K562 (cell line): ENCODE measurements at regions not wholly inside any gene's neighbourhood (a gene's known extent, or its start where the extent isn't known, plus 50 kb on each side); places are given as distances from the start of the nearest gene placed in this dataset.

Experiments used
- ATAC-seq: fragments of 200-7000 bp; cut with Tn5 transposase; 3 replicates; pipeline ENCODE4 v1.9.1; 2020; ENCODE audit warnings: moderate library complexity
- BruUV-seq: library from RNA; stranded (reverse); fragments of 400-500 nt; replicated peaks from 2 replicates; lab custom pipeline; 2021; lab: Mats Ljungman, UMichigan
- CTCF ChIA-PET: fragments of 300-600 bp; formaldehyde crosslinking; extraction: SDS; loops from one replicate; lab custom pipeline; 2021; ENCODE audit warnings: low intra/inter-chr PET ratio; lab: Yijun Ruan, JAX
- POLR2A ChIA-PET: fragments of 300-600, 350-650 bp; sonication (Branson Sonifier 250); formaldehyde crosslinking; extraction: SDS; loops from one replicate; lab custom pipeline; 2021; ENCODE audit warnings: antibody characterized with exemption, inconsistent platforms; lab: Yijun Ruan, JAX
- DNase-seq, 4 experiments: peaks; one replicate each; pipeline versions ENCODE4 v3.0.0 to v3.0.0-alpha.2; 2011 to 2018; ENCODE audit warnings: low spot score in 3 of 4, mixed read lengths in 3 of 4; ENCODE audit errors: extremely low read depth in 1 of 4
- FAIRE-seq: peaks from 2 replicates; lab custom pipeline; 2011; peaks lifted over from hg19 to GRCh38; lab: Jason Lieb, UNC
- H2AFZ ChIP-seq: 2 replicates; pipeline ENCODE4 v1.6.0; 2011; ENCODE audit warnings: low read depth, low read length, control low read depth, inconsistent platforms
- H3K27ac ChIP-seq: fragments of 200-600 bp; 3 replicates; pipeline ENCODE4 v1.8.0; 2011; ENCODE audit warnings: low read depth, mild to moderate bottlenecking, control low read depth, inconsistent platforms, low read length, moderate library complexity, mixed read lengths; ENCODE audit errors: extremely low read depth
- H3K27me3 ChIP-seq, 2 experiments: fragments of 300-600 bp in 1 of 2; 2 replicates in 1 of 2; 3 replicates in 1 of 2; pipeline versions ENCODE4 v1.6.0 to v1.8.0; 2011; ENCODE audit warnings: inconsistent platforms in 2 of 2, low read length in 2 of 2, mild to moderate bottlenecking in 1 of 2, mixed read lengths in 1 of 2, moderate library complexity in 1 of 2; ENCODE audit not compliant: control insufficient read depth in 2 of 2, insufficient read depth in 2 of 2
- H3K36me3 ChIP-seq: fragments of 300-600 bp; 3 replicates; pipeline ENCODE4 v1.8.0; 2011; ENCODE audit warnings: mild to moderate bottlenecking, low read length, inconsistent platforms; ENCODE audit not compliant: control insufficient read depth, insufficient read depth
- H3K4me1 ChIP-seq, 2 experiments: fragments of 200-600 bp in 1 of 2; replicated peaks in 1 of 2; 2 replicates in 1 of 2; 3 replicates in 1 of 2; pipeline versions ENCODE4 v1.5.1 to v1.8.0; 2011; ENCODE audit warnings: inconsistent platforms in 2 of 2, low read length in 2 of 2, mild to moderate bottlenecking in 1 of 2, mixed read lengths in 1 of 2, moderate library complexity in 1 of 2; ENCODE audit not compliant: control insufficient read depth in 2 of 2, insufficient read depth in 2 of 2
- H3K4me2 ChIP-seq: 2 replicates; pipeline ENCODE4 v1.6.1; 2011; ENCODE audit warnings: low read length, control low read depth, inconsistent platforms, mixed read lengths; ENCODE audit not compliant: insufficient read depth
- H3K4me3 ChIP-seq: fragments of 200-600 bp; sonication (generic), shearing (Covaris generic); 2 replicates; pipeline ENCODE4 v1.5.1; 2016; ENCODE audit warnings: control low read depth, inconsistent platforms
- H3K79me2 ChIP-seq: fragments of 200-600 bp; 3 replicates; pipeline ENCODE4 v1.8.0; 2011; ENCODE audit warnings: low read length, inconsistent platforms; ENCODE audit not compliant: control insufficient read depth, insufficient read depth
- H3K9ac ChIP-seq, 2 experiments: 2 replicates each; pipeline versions ENCODE4 v1.6.0 to v1.6.1; 2011; ENCODE audit warnings: low read depth in 2 of 2, low read length in 2 of 2, control low read depth in 1 of 2, inconsistent platforms in 1 of 2, mild to moderate bottlenecking in 1 of 2, mixed read lengths in 1 of 2; ENCODE audit not compliant: insufficient read depth in 1 of 2
- H3K9me1 ChIP-seq: one replicate; pipeline ENCODE4 v1.6.0; 2011; ENCODE audit warnings: inconsistent platforms, mild to moderate bottlenecking, low read length, moderate library complexity; ENCODE audit not compliant: control insufficient read depth, insufficient read depth
- H3K9me3 ChIP-seq: replicated peaks from 2 replicates; pipeline ENCODE4 v1.5.1; 2011; ENCODE audit warnings: low read depth, low read length, inconsistent platforms; ENCODE audit not compliant: control insufficient read depth, insufficient read depth
- H4K20me1 ChIP-seq: replicated peaks from 2 replicates; pipeline ENCODE4 v1.6.1; 2011; ENCODE audit warnings: low read length, inconsistent platforms, mixed read lengths; ENCODE audit not compliant: control insufficient read depth, insufficient read depth
- GATA2 ChIP-seq: sonication (generic); formaldehyde crosslinking; IDR thresholded peaks from 2 replicates; pipeline ENCODE4 v1.4.0; 2020; ENCODE audit warnings: mild to moderate bottlenecking, missing genetic modification reagents
- KAT8 ChIP-seq: fragments of 450-650 bp; IDR thresholded peaks from 2 replicates; pipeline ENCODE4 v1.6.1; 2016; ENCODE audit warnings: low read depth, mild to moderate bottlenecking
- MLX ChIP-seq, 2 experiments: fragments of 450-650 bp in 1 of 2; sonication (generic) in 1 of 2; formaldehyde crosslinking; conservative IDR thresholded peaks; 2 replicates each; pipeline versions ENCODE4 v1.4.0 to v1.8.1; 2020 to 2022; ENCODE audit warnings: mild to moderate bottlenecking in 1 of 2, missing genetic modification reagents in 1 of 2
- POLR2AphosphoS2 ChIP-seq: IDR thresholded peaks from 2 replicates; pipeline ENCODE4 v1.6.1; 2012; ENCODE audit warnings: low read length, improper control_type of control experiment
- RBM17 ChIP-seq: fragments of 200-400 bp; formaldehyde crosslinking; IDR thresholded peaks from 2 replicates; pipeline ENCODE4 v1.6.1; 2017; ENCODE audit warnings: low read depth, mild to moderate bottlenecking, low read length, borderline replicate concordance
- XRCC3 ChIP-seq: fragments of 450-650 bp; IDR thresholded peaks from 2 replicates; pipeline ENCODE4 v1.6.1; 2017; ENCODE audit warnings: mild to moderate bottlenecking, moderate library complexity
- YY1 ChIP-seq, 3 experiments: IDR thresholded peaks; 2 replicates each; pipeline ENCODE4 v1.6.1; 2011; ENCODE audit warnings: low read length in 2 of 3, mild to moderate bottlenecking in 2 of 3, moderate library complexity in 2 of 3, borderline replicate concordance in 1 of 3, control low read depth in 1 of 3, low read depth in 1 of 3; ENCODE audit not compliant: insufficient read depth in 3 of 3, insufficient replicate concordance in 2 of 3, control insufficient read depth in 1 of 3, insufficient read length in 1 of 3; ENCODE audit errors: extremely low read depth in 1 of 3
- ZNF174 ChIP-seq: fragments of 250-450 bp; sonication (Bioruptor Pico); IDR thresholded peaks from 2 replicates; pipeline ENCODE4 v1.4.0; 2020; ENCODE audit warnings: mild to moderate bottlenecking
- ZNF239 ChIP-seq: fragments of 250-450 bp; sonication (Bioruptor Pico); IDR thresholded peaks from 2 replicates; pipeline ENCODE4 v1.4.0; 2020; ENCODE audit warnings: mild to moderate bottlenecking
- ZNF324 ChIP-seq: fragments of 250-450 bp; sonication (Bioruptor Pico); IDR thresholded peaks from 2 replicates; pipeline ENCODE4 v1.4.0; 2020; ENCODE audit warnings: mild to moderate bottlenecking
- ZNF764 ChIP-seq: fragments of 250-450 bp; sonication (Bioruptor Pico); IDR thresholded peaks from 2 replicates; pipeline ENCODE4 v1.4.0; 2020; ENCODE audit warnings: low read depth, mild to moderate bottlenecking, moderate library complexity
- WGBS: fragments of 100-300 bp; shearing (Covaris generic); methylation state at CpG from one replicate; pipeline ENCODE4 v1.1.6; 2016; ENCODE audit warnings: low coverage, mixed read lengths; ENCODE audit not compliant: insufficient coverage; ENCODE audit errors: missing lambda C conversion rate; 5-methylcytosine and 5-hydroxymethylcytosine counted together
- in situ Hi-C: fragments of 300-500 bp; cut with MboI; formaldehyde crosslinking; loops from 4 replicates; pipeline ENCODE4 v1.15.0; 2018; ENCODE audit warnings: inconsistent platforms, mixed read lengths
- intact Hi-C: fragments of 100-400 bp; cut with micrococcal nuclease; formaldehyde crosslinking; loops from 2 replicates; pipeline ENCODE4 v1.14.2; 2022
- TF ChIP-seq, protein P1 (sequence below): IDR thresholded peaks from 3 replicates; pipeline ENCODE4 v1.6.1; 2011; ENCODE audit warnings: borderline replicate concordance, mild to moderate bottlenecking; ENCODE audit not compliant: insufficient read length, insufficient read depth
- TF ChIP-seq, protein P2 (sequence below): fragments of 450-650 bp; IDR thresholded peaks from one replicate; pipeline ENCODE4 v1.6.1; 2018; ENCODE audit warnings: mild to moderate bottlenecking, moderate library complexity; ENCODE audit not compliant: partially characterized antibody

DNA sequence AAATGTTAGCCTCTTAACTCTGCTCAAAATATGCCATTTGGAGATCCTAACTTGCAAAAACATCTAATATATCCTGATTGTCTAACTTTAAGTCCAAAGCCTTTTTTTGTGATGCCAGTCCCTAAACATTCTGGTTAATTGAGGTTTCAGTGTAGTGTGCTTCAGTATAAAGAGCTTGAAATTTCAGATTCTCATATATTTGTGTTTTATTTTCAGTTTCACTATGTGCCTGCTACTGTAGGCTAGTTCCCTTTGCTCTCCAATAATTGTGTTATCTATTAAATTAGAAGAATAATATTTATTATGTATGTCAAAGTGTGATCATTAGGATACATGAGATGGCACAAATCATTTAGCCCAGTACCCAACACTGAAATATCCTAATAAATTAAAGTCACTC, 1361.2 kb downstream of the XPNPEP1 start (continued):
- no peak for TF ChIP-seq ZNF174 (CRISPR knock-in tag)

GRCh38 chr10:108561649-108562048, 1361.7 kb downstream of the XPNPEP1 start:
- intact Hi-C loops = no loop called here
- TF ChIP-seq RBM17 (no peak), ZNF764 (CRISPR knock-in tag) (no peak), XRCC3 (no peak), KAT8 (no peak), MLX (CRISPR knock-in tag; conservative IDR thresholded peaks at IDR 0.05) (no peak), ZNF239 (CRISPR knock-in tag) (no peak), YY1 (IDR thresholded peaks at IDR 0.05; ENCODE audit: borderline replicate concordance in 1 of 3, control insufficient read depth in 1 of 3, extremely low read depth in 1 of 3, insufficient read depth in 3 of 3, insufficient read length in 1 of 3, insufficient replicate concordance in 2 of 3, low read depth in 1 of 3, low read length in 2 of 3) (no peak), POLR2AphosphoS2 (no peak), ZNF324 (no peak), GATA2 (CRISPR knock-in tag) (no peak)
- TF ChIP-seq, protein P1, sequence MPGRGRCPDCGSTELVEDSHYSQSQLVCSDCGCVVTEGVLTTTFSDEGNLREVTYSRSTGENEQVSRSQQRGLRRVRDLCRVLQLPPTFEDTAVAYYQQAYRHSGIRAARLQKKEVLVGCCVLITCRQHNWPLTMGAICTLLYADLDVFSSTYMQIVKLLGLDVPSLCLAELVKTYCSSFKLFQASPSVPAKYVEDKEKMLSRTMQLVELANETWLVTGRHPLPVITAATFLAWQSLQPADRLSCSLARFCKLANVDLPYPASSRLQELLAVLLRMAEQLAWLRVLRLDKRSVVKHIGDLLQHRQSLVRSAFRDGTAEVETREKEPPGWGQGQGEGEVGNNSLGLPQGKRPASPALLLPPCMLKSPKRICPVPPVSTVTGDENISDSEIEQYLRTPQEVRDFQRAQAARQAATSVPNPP = no peak
- TF ChIP-seq, protein P2, sequence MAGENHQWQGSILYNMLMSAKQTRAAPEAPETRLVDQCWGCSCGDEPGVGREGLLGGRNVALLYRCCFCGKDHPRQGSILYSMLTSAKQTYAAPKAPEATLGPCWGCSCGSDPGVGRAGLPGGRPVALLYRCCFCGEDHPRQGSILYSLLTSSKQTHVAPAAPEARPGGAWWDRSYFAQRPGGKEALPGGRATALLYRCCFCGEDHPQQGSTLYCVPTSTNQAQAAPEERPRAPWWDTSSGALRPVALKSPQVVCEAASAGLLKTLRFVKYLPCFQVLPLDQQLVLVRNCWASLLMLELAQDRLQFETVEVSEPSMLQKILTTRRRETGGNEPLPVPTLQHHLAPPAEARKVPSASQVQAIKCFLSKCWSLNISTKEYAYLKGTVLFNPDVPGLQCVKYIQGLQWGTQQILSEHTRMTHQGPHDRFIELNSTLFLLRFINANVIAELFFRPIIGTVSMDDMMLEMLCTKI = no peak

More at GRCh38 chr10:108561649-108562048, 1361.7 kb downstream of the XPNPEP1 start:
- Histone ChIP-seq H3K9me3 (no peaks in the 10 kb centered on the region), H3K27me3 (no peaks in the 10 kb centered on the region), H4K20me1 (no peaks in the 10 kb centered on the region), H3K4me2 (no peak overlapping the region), H3K4me1 (no peaks in the 10 kb centered on the region), H3K9ac (no peak overlapping the region), H3K36me3 (no peaks in the 10 kb centered on the region), H2AFZ (no peak overlapping the region), H3K27ac (no peak overlapping the region), H3K79me2 (no peaks in the 10 kb centered on the region), H3K4me3 (no peak overlapping the region), H3K9me1 (no peaks in the 10 kb centered on the region)
- CTCF ChIA-PET = no interaction called here
- in situ Hi-C loops = no loop called here
- no peak for ATAC-seq
- no TSS peak for BruUV-seq
- POLR2A ChIA-PET = no interaction called here
- no peak for FAIRE-seq
- DNase-seq = no peak
- WGBS = 0% methylated on average over 1 of the region's 1 CpG
